Fibroblast of villous mesenchyme (primary cell): ENCODE measurements at regions not wholly inside any gene's neighbourhood (a gene's known extent, or its start where the extent isn't known, plus 50 kb on each side); places are given as distances from the start of the nearest gene placed in this dataset.

Source experiments
- DNase-seq: peaks from one replicate; pipeline ENCODE4 v3.0.0-alpha.2; 2010; ENCODE audit warnings: low read depth
- H3K4me3 ChIP-seq: 2 replicates; pipeline ENCODE4 v1.5.1; 2011; ENCODE audit warnings: low read depth, mild to moderate bottlenecking, low read length
- TF ChIP-seq, protein P1 (sequence below): IDR thresholded peaks from 2 replicates; pipeline ENCODE4 v1.5.1; 2012; ENCODE audit warnings: low read depth, mild to moderate bottlenecking, low read length; ENCODE audit not compliant: insufficient read depth

DNA sequence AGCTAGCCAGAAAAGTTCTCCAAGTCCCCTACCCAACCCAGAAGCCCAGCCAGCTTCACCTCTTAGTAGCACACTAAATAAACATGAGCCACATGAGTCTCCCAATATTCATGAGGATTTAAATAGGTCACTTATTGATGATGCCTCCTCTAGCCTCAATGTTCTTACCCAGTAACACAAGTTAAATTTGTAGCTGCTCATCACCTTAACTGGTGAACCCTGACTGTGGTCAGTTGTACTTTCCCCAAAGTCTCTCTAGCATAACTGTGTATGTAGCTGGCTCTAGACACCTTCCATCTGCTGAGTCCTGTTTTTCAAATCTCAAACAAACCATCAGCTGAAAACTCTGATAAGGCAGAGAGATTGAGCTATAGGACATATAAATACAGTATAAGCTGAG, 100.3 kb upstream of the ELAVL2 start:
- no peak for DNase-seq

GRCh38 chr9:23914431-23915003, 88.5 kb upstream of the ELAVL2 start:
- no peak overlapping the region for H3K4me3 ChIP-seq
- DNase-seq = no peak
- TF ChIP-seq, protein P1, sequence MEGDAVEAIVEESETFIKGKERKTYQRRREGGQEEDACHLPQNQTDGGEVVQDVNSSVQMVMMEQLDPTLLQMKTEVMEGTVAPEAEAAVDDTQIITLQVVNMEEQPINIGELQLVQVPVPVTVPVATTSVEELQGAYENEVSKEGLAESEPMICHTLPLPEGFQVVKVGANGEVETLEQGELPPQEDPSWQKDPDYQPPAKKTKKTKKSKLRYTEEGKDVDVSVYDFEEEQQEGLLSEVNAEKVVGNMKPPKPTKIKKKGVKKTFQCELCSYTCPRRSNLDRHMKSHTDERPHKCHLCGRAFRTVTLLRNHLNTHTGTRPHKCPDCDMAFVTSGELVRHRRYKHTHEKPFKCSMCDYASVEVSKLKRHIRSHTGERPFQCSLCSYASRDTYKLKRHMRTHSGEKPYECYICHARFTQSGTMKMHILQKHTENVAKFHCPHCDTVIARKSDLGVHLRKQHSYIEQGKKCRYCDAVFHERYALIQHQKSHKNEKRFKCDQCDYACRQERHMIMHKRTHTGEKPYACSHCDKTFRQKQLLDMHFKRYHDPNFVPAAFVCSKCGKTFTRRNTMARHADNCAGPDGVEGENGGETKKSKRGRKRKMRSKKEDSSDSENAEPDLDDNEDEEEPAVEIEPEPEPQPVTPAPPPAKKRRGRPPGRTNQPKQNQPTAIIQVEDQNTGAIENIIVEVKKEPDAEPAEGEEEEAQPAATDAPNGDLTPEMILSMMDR = no peak

More for the DNA sequence above, 100.3 kb upstream of the ELAVL2 start:
- H3K4me3 ChIP-seq = no peak overlapping the region
- TF ChIP-seq, protein P1 = no peak

DNA sequence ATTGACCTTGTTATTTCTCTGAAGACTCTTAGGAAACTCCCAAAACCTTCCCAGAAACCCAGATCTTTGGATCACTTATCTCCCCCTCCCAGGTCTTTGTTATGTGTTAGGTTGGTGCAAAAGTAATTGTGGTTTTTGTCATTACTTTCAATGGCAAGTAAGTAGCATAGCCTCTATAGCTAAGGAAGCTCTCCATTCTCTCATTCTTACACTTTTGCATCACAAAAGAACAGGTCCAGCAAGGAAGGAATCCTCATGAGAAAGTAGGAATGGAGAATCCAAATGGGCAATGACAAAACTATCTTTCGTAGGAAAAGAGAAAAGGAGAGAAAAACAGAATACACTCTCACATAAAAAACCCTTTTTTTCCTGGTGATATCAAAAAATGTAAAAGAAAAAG, 81.3 kb upstream of the ELAVL2 start:
- no peak overlapping the region for H3K4me3 ChIP-seq
- DNase-seq = no peak
- TF ChIP-seq, protein P1 = no peak

DNA sequence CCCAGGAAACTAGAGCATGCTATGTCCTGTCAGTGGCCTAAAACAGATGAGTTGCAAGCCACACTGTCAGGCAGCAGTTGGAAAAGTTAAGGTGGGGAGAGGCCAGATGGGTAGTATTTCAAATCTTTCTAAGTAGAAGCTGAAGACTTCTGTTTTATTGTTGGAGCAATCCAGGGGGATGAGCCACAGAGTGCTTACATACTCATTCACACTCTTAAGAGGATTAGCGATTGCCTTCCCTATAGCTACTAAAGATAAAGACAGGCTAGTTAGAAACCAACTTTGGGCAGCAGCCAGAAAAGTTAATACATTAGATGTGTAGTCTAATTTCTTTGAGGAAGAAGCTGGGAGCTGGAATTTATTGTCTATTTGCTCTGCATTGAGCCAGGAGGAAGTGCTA, 61.7 kb upstream of the ELAVL2 start:
- TF ChIP-seq, protein P1 = no peak
- DNase-seq = no peak
- no peak overlapping the region for H3K4me3 ChIP-seq
